Posterior vena cava (tissue), 2 donors: ENCODE measurements at regions not wholly inside any gene's neighbourhood (a gene's known extent, or its start where the extent isn't known, plus 50 kb on each side); places are given as distances from the start of the nearest gene placed in this dataset.

Source experiments
- DNase-seq: peaks from one replicate; pipeline ENCODE4 v3.0.0-alpha.2; 2020; ENCODE audit warnings: low spot score
- intact Hi-C, 2 donors: fragments of 100-400 bp; cut with DNase I; formaldehyde crosslinking; loops; one replicate each; pipeline versions ENCODE4 v1.14.1 to v1.14.2; 2022 to 2023
- donor health status: DM: yes; HTN: yes; CAD: no.
- donor health status: DM: yes; HTN: yes; CAD: no.

- intact Hi-C loops: loop anchor here in 1 of 2 donors (5.0 kb wide), 1 partner anchor 51 kb away; no protein-coding TSS in a partner anchor
- DNase-seq: no peak
These were observed 100.4 kb upstream of the SERP2 start for GRCh38 chr13:44273216-44273615.

- intact Hi-C loops: loop anchor here in 1 of 2 donors (5.0 kb wide), 1 partner anchor 52 kb away; no protein-coding TSS in a partner anchor
- no peak for DNase-seq
These were observed 99.4 kb upstream of the SERP2 start for GRCh38 chr13:44273991-44274770.

GRCh38 chr13:44274771-44275205 lies 98.8 kb upstream of the SERP2 start:
- DNase-seq: no peak
- intact Hi-C loops: loop anchor here in 1 of 2 donors (5.0 kb wide), 1 partner anchor 52 kb away; no protein-coding TSS in a partner anchor

GRCh38 chr13:44275381-44275780 lies 98.2 kb upstream of the SERP2 start:
- no peak for DNase-seq
- intact Hi-C loops: no loop called here

GRCh38 chr13:44276061-44276460 lies 97.6 kb upstream of the SERP2 start:
- no peak for DNase-seq
- intact Hi-C loops: no loop called here

- intact Hi-C loops: no loop called here
- DNase-seq: no peak
These were observed 96.2 kb upstream of the SERP2 start for GRCh38 chr13:44277459-44277858.

- intact Hi-C loops: no loop called here
These were observed 95.5 kb upstream of the SERP2 start for GRCh38 chr13:44278166-44278565.

GRCh38 chr13:44280456-44280855 lies 93.2 kb upstream of the SERP2 start:
- intact Hi-C loops: no loop called here
- no peak for DNase-seq

More at GRCh38 chr13:44278166-44278565, 95.5 kb upstream of the SERP2 start:
- DNase-seq: no peak

- DNase-seq: no peak
- intact Hi-C loops: no loop called here
These were observed 92.2 kb upstream of the SERP2 start for GRCh38 chr13:44281252-44282000.

- intact Hi-C loops: no loop called here
- DNase-seq: no peak
These were observed 90.0 kb upstream of the SERP2 start for GRCh38 chr13:44283600-44283999.

GRCh38 chr13:44287958-44288357 lies 85.7 kb upstream of the SERP2 start:
- intact Hi-C loops: no loop called here

GRCh38 chr13:44292545-44292944 lies 81.1 kb upstream of the SERP2 start:
- no peak for DNase-seq
- intact Hi-C loops: no loop called here

More at GRCh38 chr13:44287958-44288357, 85.7 kb upstream of the SERP2 start:
- DNase-seq: no peak

GRCh38 chr13:44293374-44293773 lies 80.2 kb upstream of the SERP2 start:
- DNase-seq: no peak
- intact Hi-C loops: no loop called here

- DNase-seq: no peak
- intact Hi-C loops: no loop called here
These were observed 79.5 kb upstream of the SERP2 start for GRCh38 chr13:44293908-44294735.

GRCh38 chr13:44294876-44295275 lies 78.7 kb upstream of the SERP2 start:
- no peak for DNase-seq
- intact Hi-C loops: no loop called here

- intact Hi-C loops: no loop called here
- DNase-seq: no peak
These were observed 76.8 kb upstream of the SERP2 start for GRCh38 chr13:44296856-44297255.

- no peak for DNase-seq
- intact Hi-C loops: no loop called here
These were observed 75.3 kb upstream of the SERP2 start for GRCh38 chr13:44298314-44298713.

GRCh38 chr13:44299152-44299943 lies 74.3 kb upstream of the SERP2 start:
- intact Hi-C loops: no loop called here
- DNase-seq: no peak
